ENCODE measurements at regions not wholly inside any gene's neighbourhood (a gene's known extent, or its start where the extent isn't known, plus 50 kb on each side); places are given as distances from the start of the nearest gene placed in this dataset.

- no peaks in the 10 kb centered on the region for H3K36me3 ChIP-seq (ENCODE audit: insufficient read depth, low read length)
Observed at GRCh38 chr6:8551993-8552392, 116.6 kb upstream of the SLC35B3 start.

GRCh38 chr6:8551386-8551785 is 116.0 kb upstream of the SLC35B3 start:
- Mint-ChIP-seq H3K4me3 (ENCODE audit: unreplicated experiment) (no peak overlapping the region), H3K36me3 (ENCODE audit: low read depth, unreplicated experiment) (no peaks in the 10 kb centered on the region), H3K27me3 (ENCODE audit: low read depth, unreplicated experiment) (no peaks in the 10 kb centered on the region), H3K27ac (ENCODE audit: unreplicated experiment) (no peak overlapping the region), H3K9me3 (ENCODE audit: unreplicated experiment) (no peaks in the 10 kb centered on the region), H3K4me1 (ENCODE audit: low read depth, unreplicated experiment) (peaks cover 11% of the 10 kb centered on the region)
- no peaks in the 10 kb centered on the region for H3K79me2 ChIP-seq (ENCODE audit: insufficient read depth, low read length)
- DNase-seq (ENCODE audit: low read depth) (no peak), FAIRE-seq (no peak)
- no peak overlapping the region for H2AFZ ChIP-seq (ENCODE audit: low read depth, low read length)
- no peak overlapping the region for H3K4me2 ChIP-seq (ENCODE audit: low read length)
- no peaks in the 10 kb centered on the region for H3K9me3 ChIP-seq (ENCODE audit: insufficient read depth, low read depth, low read length)
- no peak overlapping the region for H3K4me3 ChIP-seq (ENCODE audit: insufficient read depth, low read depth, low read length)
- H3K27ac ChIP-seq (ENCODE audit: low read depth, low read length) = no peak overlapping the region
- no peak overlapping the region for H3K9ac ChIP-seq (ENCODE audit: low read length)
- TF ChIP-seq EZH2 (IDR thresholded peaks at IDR 0.05; ENCODE audit: insufficient read depth, low read length) (no peak), CTCF (IDR thresholded peaks at IDR 0.05; ENCODE audit: insufficient read depth, low read depth, low read length) (no peak)
- H3K27me3 ChIP-seq (ENCODE audit: insufficient read depth, low read length) = no peaks in the 10 kb centered on the region
- no peaks in the 10 kb centered on the region for H3K36me3 ChIP-seq (ENCODE audit: insufficient read depth, low read length)
- H3K4me1 ChIP-seq (ENCODE audit: insufficient read depth, low read length) = no peaks in the 10 kb centered on the region
- no peaks in the 10 kb centered on the region for H4K20me1 ChIP-seq (ENCODE audit: insufficient read depth, low read length)

More at GRCh38 chr6:8551993-8552392, 116.6 kb upstream of the SLC35B3 start:
- H3K4me1 Mint-ChIP-seq (ENCODE audit: low read depth, unreplicated experiment) = peaks cover 16% of the 10 kb centered on the region
- no peak overlapping the region for H3K4me3 ChIP-seq (ENCODE audit: insufficient read depth, low read depth, low read length)
- H3K9me3 Mint-ChIP-seq (ENCODE audit: unreplicated experiment) = no peaks in the 10 kb centered on the region
- DNase-seq (ENCODE audit: low read depth) = no peak
- no peaks in the 10 kb centered on the region for H3K27me3 ChIP-seq (ENCODE audit: insufficient read depth, low read length)
- no peak overlapping the region for H3K4me3 Mint-ChIP-seq (ENCODE audit: unreplicated experiment)
- H3K79me2 ChIP-seq (ENCODE audit: insufficient read depth, low read length) = no peaks in the 10 kb centered on the region
- no peak overlapping the region for H3K27ac ChIP-seq (ENCODE audit: low read depth, low read length)
- no peak overlapping the region for H3K4me2 ChIP-seq (ENCODE audit: low read length)
- H3K36me3 Mint-ChIP-seq (ENCODE audit: low read depth, unreplicated experiment) = no peaks in the 10 kb centered on the region
- no peaks in the 10 kb centered on the region for H3K4me1 ChIP-seq (ENCODE audit: insufficient read depth, low read length)
- TF ChIP-seq CTCF (IDR thresholded peaks at IDR 0.05; ENCODE audit: insufficient read depth, low read depth, low read length) (no peak), EZH2 (IDR thresholded peaks at IDR 0.05; ENCODE audit: insufficient read depth, low read length) (no peak)
- H3K27ac Mint-ChIP-seq (ENCODE audit: unreplicated experiment) = no peak overlapping the region
- H4K20me1 ChIP-seq (ENCODE audit: insufficient read depth, low read length) = no peaks in the 10 kb centered on the region
- no peak overlapping the region for H2AFZ ChIP-seq (ENCODE audit: low read depth, low read length)
- H3K27me3 Mint-ChIP-seq (ENCODE audit: low read depth, unreplicated experiment) = no peaks in the 10 kb centered on the region
- FAIRE-seq = no peak
- no peak overlapping the region for H3K9ac ChIP-seq (ENCODE audit: low read length)
- no peaks in the 10 kb centered on the region for H3K9me3 ChIP-seq (ENCODE audit: insufficient read depth, low read depth, low read length)

- TF ChIP-seq CTCF (IDR thresholded peaks at IDR 0.05; ENCODE audit: insufficient read depth, low read depth, low read length) = no peak
- no peak for TF ChIP-seq EZH2 (IDR thresholded peaks at IDR 0.05; ENCODE audit: insufficient read depth, low read length)
- DNase-seq (ENCODE audit: low read depth) = no peak
- Histone ChIP-seq H3K4me1 (ENCODE audit: insufficient read depth, low read length) (no peaks in the 10 kb centered on the region), H3K9ac (ENCODE audit: low read length) (no peak overlapping the region), H3K79me2 (ENCODE audit: insufficient read depth, low read length) (no peaks in the 10 kb centered on the region), H2AFZ (ENCODE audit: low read depth, low read length) (no peak overlapping the region), H3K4me2 (ENCODE audit: low read length) (no peak overlapping the region), H3K27ac (ENCODE audit: low read depth, low read length) (no peak overlapping the region), H4K20me1 (ENCODE audit: insufficient read depth, low read length) (no peaks in the 10 kb centered on the region), H3K9me3 (ENCODE audit: insufficient read depth, low read depth, low read length) (no peaks in the 10 kb centered on the region), H3K36me3 (ENCODE audit: insufficient read depth, low read length) (no peaks in the 10 kb centered on the region), H3K27me3 (ENCODE audit: insufficient read depth, low read length) (no peaks in the 10 kb centered on the region), H3K4me3 (ENCODE audit: insufficient read depth, low read depth, low read length) (no peak overlapping the region)
- Mint-ChIP-seq H3K36me3 (ENCODE audit: low read depth, unreplicated experiment) (no peaks in the 10 kb centered on the region), H3K4me3 (ENCODE audit: unreplicated experiment) (no peak overlapping the region), H3K27ac (ENCODE audit: unreplicated experiment) (peak overlapping the region; percentile 95), H3K9me3 (ENCODE audit: unreplicated experiment) (no peaks in the 10 kb centered on the region), H3K27me3 (ENCODE audit: low read depth, unreplicated experiment) (no peaks in the 10 kb centered on the region), H3K4me1 (ENCODE audit: low read depth, unreplicated experiment) (peaks cover 8% of the 10 kb centered on the region)
- FAIRE-seq = no peak
Observed at GRCh38 chr6:8549074-8549790, 113.9 kb upstream of the SLC35B3 start.
